T47D (cell line): ENCODE measurements at regions not wholly inside any gene's neighbourhood (a gene's known extent, or its start where the extent isn't known, plus 50 kb on each side); places are given as distances from the start of the nearest gene placed in this dataset.

ENCODE experiments used
- DNase-seq, 2 experiments: peaks; one replicate each; pipeline versions ENCODE4 v3.0.0 to v3.0.0-alpha.2; 2011 to 2012; ENCODE audit warnings: low read depth in 1 of 2, low spot score in 1 of 2
- JUND ChIP-seq: IDR thresholded peaks from 2 replicates; pipeline ENCODE4 v1.6.1; 2012; ENCODE audit warnings: low read depth
- in situ Hi-C: cut with HindIII; loops from 2 replicates; pipeline ENCODE4 v1.10.0; 2016; ENCODE audit warnings: low sequenced_read_pairs, low pct_unique_long_range_greater_than_20kb

DNA sequence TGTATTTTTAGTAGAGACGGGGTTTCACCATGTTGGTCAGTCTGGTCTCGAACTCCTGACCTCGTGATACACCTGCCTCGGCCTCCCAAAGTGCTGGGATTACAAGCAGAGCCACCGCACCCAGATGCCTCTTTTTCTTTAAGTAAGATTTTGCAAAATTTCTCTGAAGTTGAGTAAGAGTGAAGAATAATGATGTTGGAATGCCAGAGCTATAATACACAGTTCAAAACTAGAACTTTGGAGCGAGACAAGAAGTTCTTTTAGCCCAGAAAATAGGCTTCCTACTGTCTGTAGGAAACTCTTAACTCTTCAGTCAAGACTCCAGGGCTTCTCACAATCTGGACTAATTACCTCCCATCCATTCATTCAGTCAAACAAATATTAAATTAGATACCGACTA lies 51.4 kb downstream of the MARCHF4 start:
- in situ Hi-C loops = no loop called here
- DNase-seq = no peak
- no peak for TF ChIP-seq JUND

DNA sequence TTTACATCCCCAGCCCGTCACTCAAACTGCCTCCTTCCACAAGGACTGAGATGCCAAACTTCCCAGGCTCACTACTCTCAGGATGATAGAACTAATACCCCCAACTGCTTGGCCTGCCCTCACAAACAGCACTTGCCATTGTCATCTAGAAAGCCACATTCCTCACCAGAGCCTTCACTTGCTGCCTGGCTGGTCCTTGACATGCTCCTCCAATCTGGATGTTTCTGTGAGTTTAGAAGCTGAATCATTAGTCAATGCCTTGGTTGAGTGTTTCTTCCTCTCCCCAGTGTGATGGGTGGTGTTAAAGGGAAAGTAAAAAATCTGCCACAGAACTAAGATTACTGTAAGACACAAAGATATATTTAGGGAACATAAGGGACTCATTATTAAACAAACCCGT lies 52.5 kb downstream of the MARCHF4 start:
- TF ChIP-seq JUND = no peak
- in situ Hi-C loops = no loop called here
- DNase-seq = no peak

DNA sequence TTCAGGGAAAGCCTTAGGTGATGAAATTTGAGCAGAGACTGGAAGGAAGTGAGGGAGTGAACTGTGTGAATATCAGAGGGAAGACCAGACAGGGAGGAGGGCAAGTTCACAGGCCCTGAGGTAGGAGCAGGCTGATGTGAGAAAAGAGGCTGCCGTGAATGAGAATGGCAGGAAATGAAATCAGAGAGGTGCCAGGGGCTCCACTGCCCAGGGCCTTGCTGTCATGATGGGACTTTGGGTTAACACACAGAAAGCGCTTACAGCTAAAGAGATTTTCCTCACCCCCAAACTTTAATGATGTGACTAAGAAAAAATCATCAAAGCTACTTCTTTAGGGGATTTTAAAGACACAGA lies 53.8 kb downstream of the MARCHF4 start:
- TF ChIP-seq JUND = no peak
- DNase-seq = no peak
- in situ Hi-C loops = no loop called here

DNA sequence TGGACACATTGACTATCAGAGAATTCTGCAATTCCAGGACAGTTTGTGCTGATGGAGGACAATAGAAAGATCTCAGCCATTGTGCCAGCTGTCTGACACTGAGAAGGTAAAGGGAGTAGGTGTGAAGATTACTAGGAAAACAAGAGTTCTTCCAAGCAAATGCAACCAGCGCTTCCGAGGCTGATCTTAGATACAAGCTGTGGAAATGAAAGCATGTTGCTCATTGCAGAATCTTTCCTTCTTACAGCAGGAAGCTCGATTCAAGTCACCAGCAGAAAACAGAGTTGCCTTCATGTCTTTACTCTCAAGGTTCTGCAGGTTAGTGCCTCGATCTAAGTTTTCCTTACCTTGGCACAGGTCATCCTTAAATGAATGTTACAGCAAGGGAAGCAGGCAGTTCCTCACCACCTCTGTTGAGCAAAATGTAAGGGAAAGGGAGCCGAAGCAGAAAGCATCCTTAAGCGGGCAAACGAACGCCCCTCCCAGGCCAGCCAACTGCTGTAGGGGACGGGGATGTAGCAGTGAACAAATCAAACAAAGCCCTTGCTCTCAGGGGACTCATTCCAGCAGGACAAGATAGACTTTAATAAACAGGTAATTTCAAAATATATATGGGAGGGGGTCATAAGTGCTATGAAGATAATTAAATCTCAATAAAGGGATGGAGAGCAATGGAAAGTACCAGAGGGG lies 54.3 kb downstream of the MARCHF4 start:
- DNase-seq = no peak
- in situ Hi-C loops = no loop called here
- TF ChIP-seq JUND = no peak

DNA sequence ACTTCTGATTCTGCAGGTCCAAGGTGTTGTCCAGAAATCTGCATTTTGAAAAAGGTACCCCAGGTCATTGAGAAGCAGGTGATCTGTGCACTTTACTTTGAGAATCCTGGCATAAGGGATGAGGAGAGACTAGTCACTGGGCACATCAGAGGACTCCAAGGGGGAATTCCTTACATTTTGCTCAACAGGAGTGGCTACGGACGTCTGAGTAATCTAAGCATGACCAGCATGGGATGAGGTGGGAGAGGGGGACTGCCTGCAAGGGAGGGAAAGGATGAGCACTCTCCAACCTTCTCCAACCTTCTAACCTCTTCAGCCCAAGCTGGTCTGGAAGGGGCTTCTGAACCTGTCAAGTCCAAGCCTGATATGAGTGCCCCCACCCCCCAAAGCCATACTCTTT lies 55.5 kb downstream of the MARCHF4 start:
- in situ Hi-C loops = no loop called here
- TF ChIP-seq JUND = no peak
- DNase-seq = no peak

DNA sequence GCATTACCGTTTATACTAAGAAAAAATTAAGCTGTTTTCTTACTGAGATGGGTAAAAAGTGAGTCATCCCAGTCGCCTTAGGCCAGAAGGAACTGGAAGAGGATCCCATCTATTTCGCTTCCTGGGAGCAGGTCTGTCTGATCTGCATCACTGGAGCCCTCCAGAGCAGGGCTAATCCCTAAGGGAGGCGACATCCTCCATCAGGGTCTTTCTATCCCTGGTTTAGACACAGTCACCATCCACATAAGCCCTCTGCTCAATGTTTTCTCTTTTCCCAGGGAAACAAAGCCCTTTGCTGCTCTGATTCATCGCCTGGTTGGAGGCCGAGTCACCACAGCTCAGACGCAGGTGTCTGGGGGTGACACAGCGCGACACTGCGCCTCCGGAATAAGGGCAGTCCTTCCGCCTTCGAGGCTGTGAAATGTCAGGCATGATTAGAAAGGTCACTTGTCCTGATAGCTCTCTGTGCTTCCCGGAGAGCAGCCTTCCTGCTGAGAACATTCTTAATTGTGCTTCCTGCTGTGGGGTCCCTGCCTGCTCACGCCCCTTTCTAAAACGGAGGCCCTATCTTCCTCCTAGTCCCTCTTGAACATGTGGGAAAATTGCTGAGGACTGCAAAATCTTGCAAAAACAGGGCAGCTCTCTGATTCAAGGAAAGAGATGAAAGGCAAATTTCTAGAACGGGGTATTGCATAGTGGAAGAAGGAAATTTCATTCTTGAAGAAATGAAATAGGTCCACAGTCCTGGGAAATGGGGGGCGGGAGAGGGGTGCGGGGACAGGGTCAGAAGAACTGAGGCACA lies 56.3 kb downstream of the MARCHF4 start:
- in situ Hi-C loops = no loop called here
- DNase-seq = no peak
- TF ChIP-seq JUND = no peak

DNA sequence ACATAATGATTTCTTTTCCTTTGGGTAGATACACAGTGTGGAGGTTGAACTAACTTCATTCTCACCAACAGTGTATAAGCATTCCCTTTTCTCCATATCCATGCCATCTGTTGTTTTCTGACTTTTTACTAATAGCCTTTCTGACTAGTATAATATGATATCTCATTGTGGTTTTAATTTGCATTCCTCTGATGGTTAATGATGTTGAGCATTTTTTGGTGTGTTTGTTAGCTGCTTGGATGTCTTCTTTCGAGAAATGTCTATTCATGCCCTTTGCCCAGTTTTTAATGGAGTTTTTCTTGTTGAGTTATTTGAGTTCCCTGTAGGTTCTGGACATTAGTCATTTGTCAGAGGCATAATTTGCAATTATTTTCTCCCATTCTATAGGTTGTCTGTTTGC lies 59.8 kb downstream of the MARCHF4 start:
- TF ChIP-seq JUND = no peak
- in situ Hi-C loops = no loop called here
- no peak for DNase-seq

DNA sequence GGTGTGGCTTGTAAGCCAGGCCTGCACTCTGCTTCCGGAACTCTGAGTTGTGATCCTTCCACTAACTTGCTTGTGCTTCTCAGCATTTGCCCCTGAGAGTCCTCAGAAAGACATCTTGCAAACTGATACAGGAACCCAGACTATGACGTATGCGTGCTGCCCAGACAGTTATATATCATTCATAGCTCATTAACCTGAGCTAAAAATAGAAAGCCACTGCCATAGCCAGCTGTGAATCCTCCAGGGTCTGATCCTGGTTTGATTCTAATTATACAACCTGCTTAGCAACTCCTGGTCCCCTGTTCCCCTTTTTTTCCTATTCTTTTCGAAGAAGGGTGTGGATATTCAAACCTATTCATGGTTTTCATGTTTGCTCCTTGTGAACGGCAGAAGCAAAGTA lies 63.7 kb downstream of the MARCHF4 start:
- in situ Hi-C loops = no loop called here
- DNase-seq = no peak

DNA sequence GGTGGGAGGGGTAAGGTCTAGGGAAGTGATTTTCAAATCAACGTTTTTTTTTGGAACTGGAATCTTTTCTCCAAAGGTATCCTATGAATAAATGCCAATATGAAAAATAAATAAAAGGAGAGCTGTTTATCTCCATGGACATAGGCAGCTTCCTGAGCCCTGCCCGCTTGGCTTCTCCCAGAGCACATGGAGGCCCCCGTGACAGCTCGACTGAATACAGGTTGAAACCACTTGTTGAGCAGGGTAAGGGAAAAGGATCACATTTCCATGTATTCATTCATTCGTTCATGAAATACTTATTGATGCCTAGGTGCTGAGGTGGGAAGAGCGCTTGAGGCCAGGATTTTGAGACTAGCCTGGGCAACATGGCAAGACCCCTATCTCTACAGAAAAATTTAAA lies 64.8 kb downstream of the MARCHF4 start:
- no peak for TF ChIP-seq JUND
- in situ Hi-C loops = no loop called here
- no peak for DNase-seq

More for the DNA sequence above, 63.7 kb downstream of the MARCHF4 start:
- TF ChIP-seq JUND = no peak

DNA sequence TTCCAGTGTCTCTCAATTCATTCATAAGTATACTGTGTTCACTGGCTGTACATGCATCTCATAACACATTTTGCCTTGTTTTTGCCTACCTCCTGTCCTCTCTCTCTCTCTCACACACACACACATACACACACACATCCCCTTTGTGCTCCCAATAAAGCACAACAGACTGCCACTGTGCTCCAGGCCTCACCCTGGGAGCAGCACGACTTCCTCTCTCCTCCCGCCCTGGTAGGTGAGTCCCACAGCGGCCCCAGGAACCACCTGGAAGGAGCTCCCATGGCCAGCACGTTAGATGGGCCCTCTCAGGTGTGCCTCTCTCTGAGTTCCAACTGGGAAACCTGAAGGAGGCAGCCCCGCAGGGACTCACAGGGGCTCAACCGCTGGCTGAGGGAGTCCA lies 65.4 kb downstream of the MARCHF4 start:
- in situ Hi-C loops = no loop called here
- no peak for DNase-seq
- no peak for TF ChIP-seq JUND

DNA sequence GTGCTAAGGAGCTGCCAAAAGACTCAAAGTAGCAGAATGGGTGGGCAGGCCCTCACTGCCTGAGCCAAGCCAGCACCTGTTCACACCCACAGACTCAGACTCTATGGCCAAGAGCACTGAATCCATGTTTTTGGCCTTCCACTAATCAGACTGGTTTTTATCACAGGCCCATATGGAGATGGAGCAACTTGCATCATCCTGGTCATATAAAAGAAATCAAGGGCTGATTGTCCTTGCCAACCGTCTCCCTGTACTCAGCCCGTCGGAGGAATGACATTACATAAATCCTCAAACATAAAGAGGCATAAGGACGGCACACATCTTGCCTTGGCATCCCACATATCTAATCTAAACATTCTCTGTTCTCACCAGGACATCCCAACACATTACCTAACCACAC lies 66.7 kb downstream of the MARCHF4 start:
- no peak for DNase-seq
- in situ Hi-C loops = no loop called here
- no peak for TF ChIP-seq JUND

DNA sequence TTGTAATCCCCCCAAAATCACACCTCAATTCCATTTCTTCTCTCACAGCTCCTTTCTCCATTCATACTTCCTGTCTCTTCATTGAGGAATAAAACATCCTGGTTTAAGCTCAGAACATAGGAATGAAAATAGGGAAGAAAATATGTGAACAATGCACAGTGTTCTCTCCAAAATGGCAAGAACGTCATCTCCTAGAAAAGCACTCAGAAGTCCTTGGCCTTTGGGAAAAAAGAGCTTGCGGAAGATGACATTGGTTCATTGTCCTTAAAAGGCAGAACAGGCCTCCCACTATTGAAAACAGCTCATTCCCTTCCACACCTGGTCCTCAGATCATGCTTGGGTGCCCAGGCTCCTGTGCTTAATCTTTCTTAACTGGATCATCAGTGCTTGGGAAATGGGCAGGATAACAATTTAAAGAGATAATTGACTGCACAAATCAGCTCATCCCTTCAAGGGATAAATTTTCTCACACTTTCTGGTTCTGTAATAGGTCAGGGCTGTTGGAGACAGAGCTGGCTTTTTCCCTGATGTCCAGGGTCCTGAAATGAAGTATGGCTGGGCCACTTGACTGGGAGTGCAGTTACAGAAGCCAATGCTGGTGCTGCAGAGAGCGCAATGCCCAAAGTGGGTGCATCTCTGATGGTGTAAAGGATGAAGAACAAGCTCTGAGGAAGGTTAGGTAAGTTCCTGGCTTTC lies 69.2 kb downstream of the MARCHF4 start:
- in situ Hi-C loops = no loop called here
- no peak for TF ChIP-seq JUND
- no peak for DNase-seq

DNA sequence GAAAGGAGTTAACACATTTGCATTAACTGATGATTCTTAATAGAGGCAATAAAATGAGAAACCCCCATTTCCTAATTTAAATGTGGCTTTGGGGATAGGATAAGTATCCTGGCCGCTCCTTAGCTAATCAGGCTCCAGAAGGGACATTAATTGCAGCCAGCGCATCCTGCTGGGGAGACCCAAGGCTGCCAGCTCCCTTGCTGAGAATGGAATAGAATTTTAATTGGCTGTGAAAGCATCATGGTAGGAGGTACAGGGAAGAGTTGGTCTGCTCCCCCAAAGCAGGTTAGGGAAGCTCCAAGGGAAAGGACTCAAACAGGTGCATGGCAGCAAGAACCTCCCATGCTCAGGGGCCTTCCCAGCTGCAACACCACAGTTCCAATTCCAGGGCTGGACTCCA lies 71.4 kb downstream of the MARCHF4 start:
- no peak for TF ChIP-seq JUND
- DNase-seq = no peak
- in situ Hi-C loops = no loop called here
